HCT116 (cell line): ENCODE measurements at regions not wholly inside any gene's neighbourhood (a gene's known extent, or its start where the extent isn't known, plus 50 kb on each side); places are given as distances from the start of the nearest gene placed in this dataset.
"Not testable (repeated sequence)": the region's sequence is repeated elsewhere in the genome, so short reads cannot be mapped to it uniquely, and the experiment has no call there.

Source experiments
- ATAC-seq: fragments of 200-7000 bp; cut with Tn5 transposase; 2 replicates; pipeline ENCODE4 v1.9.1; 2020; ENCODE audit warnings: mild to moderate bottlenecking, moderate library complexity
- BruUV-seq: library from RNA; stranded (reverse); fragments of 400-500 nt; replicated peaks from 2 replicates; lab custom pipeline; 2021; lab: Mats Ljungman, UMichigan
- CTCF ChIA-PET: fragments of 300-600 bp; sonication (Branson Sonifier 250); formaldehyde crosslinking; loops from one replicate; lab custom pipeline; 2021; ENCODE audit warnings: antibody characterized with exemption; lab: Charles Lee
- POLR2A ChIA-PET: fragments of 300-600, 350-600 bp; sonication (Branson Sonifier 250); formaldehyde crosslinking; loops from one replicate; lab custom pipeline; 2021; ENCODE audit warnings: antibody characterized with exemption; lab: Charles Lee
- RAD21 ChIA-PET, 2 experiments: fragments of 300-600 bp; sonication (Branson Sonifier 250); formaldehyde crosslinking; loops; one replicate each; lab custom pipeline; 2023; ENCODE audit warnings: low total read pairs in 2 of 2; ENCODE audit not compliant: uncharacterized antibody in 2 of 2, unreplicated experiment in 2 of 2, low non-redundant PET in 1 of 2; lab: Charles Lee
- DNase-seq: peaks from one replicate; pipeline ENCODE4 v3.0.0-alpha.2; 2010; ENCODE audit warnings: low read depth, low spot score
- H2AFZ ChIP-seq: fragments of 200-600 bp; shearing (Covaris generic), sonication (generic); 2 replicates; pipeline ENCODE4 v1.6.1; 2017; ENCODE audit warnings: low read depth, mixed run types, mixed read lengths, antibody characterized with exemption, low read length; ENCODE audit not compliant: poor library complexity, severe bottlenecking
- H3K27ac ChIP-seq: 2 replicates; pipeline ENCODE4 v1.5.1; 2012; ENCODE audit warnings: low read depth, low read length
- H3K27me3 ChIP-seq: fragments of 200-600 bp; sonication (generic); 2 replicates; pipeline ENCODE4 v1.6.1; 2016; ENCODE audit warnings: mixed run types, low read length, mixed read lengths; ENCODE audit not compliant: insufficient read depth
- H3K36me3 ChIP-seq, 2 experiments: fragments of 200-500 bp in 1 of 2; fragments of 200-600 bp in 1 of 2; sonication (Bioruptor generic) in 1 of 2; sonication (generic) in 1 of 2; 2 replicates each; pipeline versions ENCODE4 v1.5.1 to v1.6.1; 2014 to 2016; ENCODE audit warnings: low read length in 2 of 2, inconsistent platforms in 1 of 2, mixed read lengths in 1 of 2, mixed run types in 1 of 2; ENCODE audit not compliant: insufficient read depth in 2 of 2, control insufficient read depth in 1 of 2
- H3K4me1 ChIP-seq, 2 experiments: fragments of 200-600 bp in 1 of 2; sonication (generic) in 1 of 2; 2 replicates each; pipeline versions ENCODE4 v1.5.1 to v1.6.1; 2012 to 2017; ENCODE audit warnings: low read length in 2 of 2, inconsistent platforms in 1 of 2, mild to moderate bottlenecking in 1 of 2, mixed read lengths in 1 of 2, mixed run types in 1 of 2, moderate library complexity in 1 of 2; ENCODE audit not compliant: insufficient read depth in 2 of 2, control insufficient read depth in 1 of 2
- H3K4me2 ChIP-seq: fragments of 200-600 bp; sonication (generic); 2 replicates; pipeline ENCODE4 v1.6.1; 2017; ENCODE audit warnings: mixed run types, low read length, mixed read lengths
- H3K4me3 ChIP-seq, 2 experiments: fragments of 200-600 bp in 1 of 2; sonication (generic) in 1 of 2; replicated peaks in 1 of 2; 2 replicates each; pipeline ENCODE4 v1.5.1; 2011 to 2016; ENCODE audit warnings: low read length in 2 of 2, control low read depth in 1 of 2, low read depth in 1 of 2, mild to moderate bottlenecking in 1 of 2, mixed read lengths in 1 of 2, mixed run types in 1 of 2
- H3K79me2 ChIP-seq: fragments of 200-600 bp; sonication (generic); 2 replicates; pipeline ENCODE4 v1.6.1; 2017; ENCODE audit warnings: mild to moderate bottlenecking, mixed run types, low read length, moderate library complexity, mixed read lengths; ENCODE audit not compliant: insufficient read depth
- H3K9ac ChIP-seq: fragments of 200-600 bp; sonication (generic); 2 replicates; pipeline ENCODE4 v1.6.1; 2016; ENCODE audit warnings: low read length, mixed read lengths
- H3K9me2 ChIP-seq: fragments of 200-600 bp; sonication (generic), shearing (Covaris generic); 2 replicates; pipeline ENCODE4 v1.6.1; 2017; ENCODE audit warnings: mixed run types, mild to moderate bottlenecking, moderate library complexity; ENCODE audit not compliant: insufficient read depth
- H3K9me3 ChIP-seq, 2 experiments: fragments of 200-500 bp in 1 of 2; fragments of 200-600 bp in 1 of 2; sonication (Bioruptor generic) in 1 of 2; sonication (generic) in 1 of 2; 2 replicates each; pipeline ENCODE4 v1.6.1; 2014 to 2017; ENCODE audit warnings: low read length in 2 of 2, mixed read lengths in 2 of 2, inconsistent platforms in 1 of 2, low read depth in 1 of 2, mild to moderate bottlenecking in 1 of 2, mixed run types in 1 of 2, moderate library complexity in 1 of 2; ENCODE audit not compliant: control insufficient read depth in 1 of 2, insufficient read depth in 1 of 2
- H4K20me1 ChIP-seq: fragments of 200-600 bp; sonication (generic), shearing (Covaris generic); 2 replicates; pipeline ENCODE4 v1.6.1; 2017; ENCODE audit warnings: mixed run types, mild to moderate bottlenecking, moderate library complexity; ENCODE audit not compliant: insufficient read depth
- ELF1 ChIP-seq: IDR thresholded peaks from 2 replicates; pipeline ENCODE4 v1.6.1; 2012; ENCODE audit warnings: low read depth, borderline replicate concordance
- MAX ChIP-seq: IDR thresholded peaks from 2 replicates; pipeline ENCODE4 v1.6.1; 2012
- POLR2A ChIP-seq: IDR thresholded peaks from 2 replicates; pipeline ENCODE4 v1.7.0; 2011; ENCODE audit warnings: borderline replicate concordance; ENCODE audit not compliant: insufficient read depth, insufficient read length; ENCODE audit errors: extremely low read depth
- POLR2AphosphoS5 ChIP-seq: IDR thresholded peaks from 2 replicates; pipeline ENCODE4 v1.6.1; 2011; ENCODE audit warnings: mild to moderate bottlenecking, low read depth, low read length, moderate library complexity
- RAD21 ChIP-seq: IDR thresholded peaks from 2 replicates; pipeline ENCODE4 v1.6.1; 2012; ENCODE audit warnings: low read depth, mild to moderate bottlenecking
- TCF7L2 ChIP-seq: IDR thresholded peaks from 2 replicates; pipeline ENCODE4 v1.7.0; 2011; ENCODE audit warnings: borderline replicate concordance, inconsistent platforms; ENCODE audit not compliant: insufficient read depth, insufficient read length; ENCODE audit errors: extremely low read depth
- YY1 ChIP-seq: IDR thresholded peaks from 2 replicates; pipeline ENCODE4 v1.6.1; 2011; ENCODE audit warnings: low read length, low read depth, moderate library complexity, mild to moderate bottlenecking; ENCODE audit not compliant: insufficient replicate concordance; ENCODE audit errors: extremely low read depth
- intact Hi-C: fragments of 100-400 bp; cut with micrococcal nuclease; formaldehyde crosslinking; loops from 2 replicates; pipeline ENCODE4 v1.10.0; 2022
- TF ChIP-seq, protein P1 (sequence below): IDR thresholded peaks from 2 replicates; pipeline ENCODE4 v1.6.1; 2012; ENCODE audit warnings: low read depth

DNA sequence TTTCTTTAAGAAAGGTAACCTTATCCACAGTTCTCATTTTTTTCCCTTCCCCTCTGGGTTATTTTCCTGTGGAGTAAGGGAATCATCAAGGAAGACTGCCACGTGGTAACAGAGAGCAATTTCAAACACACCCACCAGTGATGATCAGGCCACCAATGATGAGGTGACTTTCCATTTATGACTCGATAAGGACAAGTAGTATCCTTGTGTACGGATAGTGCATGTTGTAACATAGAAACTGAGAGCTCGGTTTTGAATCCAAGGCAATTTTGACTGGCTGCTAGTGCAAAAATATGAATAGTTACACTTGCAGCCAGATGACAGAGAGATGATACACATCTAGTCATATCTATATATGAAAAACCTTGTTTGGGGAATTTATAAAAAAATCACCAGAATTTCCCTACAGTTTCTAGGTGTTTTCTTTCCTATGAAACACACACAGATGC lies 143.6 kb upstream of the TCF4 start:
- CTCF ChIA-PET = no interaction called here
- peaks cover 7 to 26% of the 10 kb centered on the region in 2 experiments; a peak in 2 of 4 replicates for H3K9me3 ChIP-seq
- no peak overlapping the region for H3K9ac ChIP-seq
- no peaks in the 10 kb centered on the region for H3K79me2 ChIP-seq
- POLR2A ChIA-PET = no interaction called here
- H3K4me2 ChIP-seq = no peak overlapping the region
- H3K4me3 ChIP-seq = no peak overlapping the region
- TF ChIP-seq POLR2A (no peak), TCF7L2 (no peak), ELF1 (no peak), MAX (no peak), YY1 (no peak), POLR2AphosphoS5 (no peak), RAD21 (no peak)
- TF ChIP-seq, protein P1, sequence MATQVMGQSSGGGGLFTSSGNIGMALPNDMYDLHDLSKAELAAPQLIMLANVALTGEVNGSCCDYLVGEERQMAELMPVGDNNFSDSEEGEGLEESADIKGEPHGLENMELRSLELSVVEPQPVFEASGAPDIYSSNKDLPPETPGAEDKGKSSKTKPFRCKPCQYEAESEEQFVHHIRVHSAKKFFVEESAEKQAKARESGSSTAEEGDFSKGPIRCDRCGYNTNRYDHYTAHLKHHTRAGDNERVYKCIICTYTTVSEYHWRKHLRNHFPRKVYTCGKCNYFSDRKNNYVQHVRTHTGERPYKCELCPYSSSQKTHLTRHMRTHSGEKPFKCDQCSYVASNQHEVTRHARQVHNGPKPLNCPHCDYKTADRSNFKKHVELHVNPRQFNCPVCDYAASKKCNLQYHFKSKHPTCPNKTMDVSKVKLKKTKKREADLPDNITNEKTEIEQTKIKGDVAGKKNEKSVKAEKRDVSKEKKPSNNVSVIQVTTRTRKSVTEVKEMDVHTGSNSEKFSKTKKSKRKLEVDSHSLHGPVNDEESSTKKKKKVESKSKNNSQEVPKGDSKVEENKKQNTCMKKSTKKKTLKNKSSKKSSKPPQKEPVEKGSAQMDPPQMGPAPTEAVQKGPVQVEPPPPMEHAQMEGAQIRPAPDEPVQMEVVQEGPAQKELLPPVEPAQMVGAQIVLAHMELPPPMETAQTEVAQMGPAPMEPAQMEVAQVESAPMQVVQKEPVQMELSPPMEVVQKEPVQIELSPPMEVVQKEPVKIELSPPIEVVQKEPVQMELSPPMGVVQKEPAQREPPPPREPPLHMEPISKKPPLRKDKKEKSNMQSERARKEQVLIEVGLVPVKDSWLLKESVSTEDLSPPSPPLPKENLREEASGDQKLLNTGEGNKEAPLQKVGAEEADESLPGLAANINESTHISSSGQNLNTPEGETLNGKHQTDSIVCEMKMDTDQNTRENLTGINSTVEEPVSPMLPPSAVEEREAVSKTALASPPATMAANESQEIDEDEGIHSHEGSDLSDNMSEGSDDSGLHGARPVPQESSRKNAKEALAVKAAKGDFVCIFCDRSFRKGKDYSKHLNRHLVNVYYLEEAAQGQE = no peak
- no peak for ATAC-seq
- no TSS peak for BruUV-seq
- H3K9me2 ChIP-seq = no peaks in the 10 kb centered on the region
- no peaks in the 10 kb centered on the region for H3K27me3 ChIP-seq
- no peaks in the 10 kb centered on the region for H4K20me1 ChIP-seq
- H3K27ac ChIP-seq = no peak overlapping the region
- intact Hi-C loops = no loop called here
- DNase-seq = no peak
- no peak overlapping the region for H2AFZ ChIP-seq
- H3K4me1 ChIP-seq = no peaks in the 10 kb centered on the region
- no peaks in the 10 kb centered on the region for H3K36me3 ChIP-seq
- RAD21 ChIA-PET = no interaction called here

GRCh38 chr18:55721006-55721405 lies 133.0 kb upstream of the TCF4 start:
- DNase-seq, RAD21 ChIA-PET, H2AFZ ChIP-seq, ATAC-seq, POLR2A ChIA-PET, H3K9ac ChIP-seq, H3K4me3 ChIP-seq, H3K4me1 ChIP-seq, H3K4me2 ChIP-seq, BruUV-seq, CTCF ChIA-PET, H4K20me1 ChIP-seq, H3K27ac ChIP-seq, H3K9me2 ChIP-seq, intact Hi-C loops, H3K79me2 ChIP-seq, H3K36me3 ChIP-seq, H3K27me3 ChIP-seq: not testable (repeated sequence)
- H3K9me3 ChIP-seq = peaks cover 9 to 11% of the 10 kb centered on the region in 2 experiments; a peak in 2 of 4 replicates
